Body of pancreas (tissue), 4 donors: ENCODE measurements at regions not wholly inside any gene's neighbourhood (a gene's known extent, or its start where the extent isn't known, plus 50 kb on each side); places are given as distances from the start of the nearest gene placed in this dataset.

Experiments
- ATAC-seq: fragments of 150-250 bp; one replicate; pipeline ENCODE4 v1.9.1; 2016
- DNase-seq, 4 donors: peaks; one replicate each; pipeline ENCODE4 v3.0.0-alpha.2; 2019
- H3K27ac ChIP-seq, 4 donors: fragments of 200-600 bp; sonication (generic); 1 replicate in 3 of 4; 2 replicates in 1 of 4; pipeline versions ENCODE4 v1.5.1 to v1.6.1; 2016 to 2019; ENCODE audit warnings: mild to moderate bottlenecking in 1 of 4, mixed read lengths in 1 of 4, moderate library complexity in 1 of 4
- H3K27me3 ChIP-seq, 2 donors: fragments of 200-600 bp; sonication (generic); one replicate each; pipeline ENCODE4 v1.6.0; 2016; ENCODE audit warnings: mild to moderate bottlenecking in 1 of 2
- H3K36me3 ChIP-seq, 2 donors: fragments of 200-600 bp; sonication (generic); replicated peaks in 1 of 2; 2 replicates each; pipeline ENCODE4 v1.5.1; 2016; ENCODE audit warnings: low read depth in 2 of 2; ENCODE audit not compliant: insufficient read depth in 1 of 2
- H3K4me1 ChIP-seq: fragments of 200-600 bp; sonication (generic); one replicate; pipeline ENCODE4 v1.6.0; 2016
- H3K4me3 ChIP-seq, 2 donors: fragments of 200-600 bp; sonication (generic); 1 replicate in 1 of 2; 2 replicates in 1 of 2; pipeline ENCODE4 v1.5.1; 2016 to 2019
- H3K9me3 ChIP-seq, 3 donors: fragments of 200-600 bp; sonication (generic); 1 replicate in 2 of 3; 2 replicates in 1 of 3; pipeline ENCODE4 v1.5.1; 2016
- CTCF ChIP-seq, 7 experiments: fragments of 450-650 bp in 4 of 7; fragments of 200-600 bp in 3 of 7; sonication (generic) in 3 of 7; IDR thresholded peaks; one replicate each; pipeline ENCODE4 v1.5.1; 2016 to 2019; ENCODE audit warnings: antibody characterized with exemption in 7 of 7
- POLR2A ChIP-seq, 3 donors: fragments of 450-650 bp; IDR thresholded peaks; one replicate each; pipeline ENCODE4 v1.6.1; 2016; ENCODE audit warnings: antibody characterized with exemption in 3 of 3, mild to moderate bottlenecking in 2 of 3
- WGBS, 2 donors: methylation state at CpG; one replicate each; pipeline ENCODE4 v1.1.5; 2017; 5-methylcytosine and 5-hydroxymethylcytosine counted together
- intact Hi-C: fragments of 100-400 bp; cut with DNase I; formaldehyde crosslinking; loops from one replicate; pipeline ENCODE4 v1.15.1; 2023

- Histone ChIP-seq H3K27me3 (no peaks in the 10 kb centered on the region), H3K9me3 (no peaks in the 10 kb centered on the region), H3K36me3 (no peaks in the 10 kb centered on the region), H3K4me1 (peaks cover 14% of the 10 kb centered on the region), H3K27ac (peak overlapping the region in 3 of 4 donors; percentile 20 to 43 (median 27)), H3K4me3 (no peak overlapping the region)
- ATAC-seq (no peak), DNase-seq (no peak)
- intact Hi-C loops, result no loop called here
- 27 to 30% methylated on average over 3 of the region's 3 CpGs for WGBS, 2 donors
- no peak for TF ChIP-seq CTCF (IDR thresholded peaks at IDR 0.05)
- no peak for TF ChIP-seq POLR2A (IDR thresholded peaks at IDR 0.05)
Observed at GRCh38 chr3:61439122-61439458, 122.3 kb upstream of the PTPRG start.

- Histone ChIP-seq H3K36me3 (no peaks in the 10 kb centered on the region), H3K27ac (no peak overlapping the region), H3K4me3 (no peak overlapping the region), H3K4me1 (peaks cover 14% of the 10 kb centered on the region), H3K9me3 (no peaks in the 10 kb centered on the region), H3K27me3 (no peaks in the 10 kb centered on the region)
- no peak for TF ChIP-seq CTCF (IDR thresholded peaks at IDR 0.05)
- no peak for TF ChIP-seq POLR2A (IDR thresholded peaks at IDR 0.05)
- whole genome bisulfite sequencing, 2 donors, result 95 to 96% methylated on average over 3 of the region's 3 CpGs
- intact Hi-C loops, result no loop called here
- no peak for DNase-seq
- no peak for ATAC-seq
Observed at GRCh38 chr3:61442696-61443095, 118.7 kb upstream of the PTPRG start.

GRCh38 chr3:61443886-61444285, 117.5 kb upstream of the PTPRG start:
- H3K9me3 ChIP-seq, result no peaks in the 10 kb centered on the region
- H3K27ac ChIP-seq, result no peak overlapping the region
- DNase-seq, result no peak
- no peaks in the 10 kb centered on the region for H3K27me3 ChIP-seq
- no peak overlapping the region for H3K4me3 ChIP-seq
- TF ChIP-seq POLR2A (IDR thresholded peaks at IDR 0.05) (no peak), CTCF (IDR thresholded peaks at IDR 0.05) (no peak)
- peaks cover 6% of the 10 kb centered on the region for H3K4me1 ChIP-seq
- no peaks in the 10 kb centered on the region for H3K36me3 ChIP-seq
- intact Hi-C loops, result no loop called here
- no peak for ATAC-seq

GRCh38 chr3:61444782-61445181, 116.6 kb upstream of the PTPRG start:
- Histone ChIP-seq H3K4me1 (no peaks in the 10 kb centered on the region), H3K27ac (no peak overlapping the region), H3K4me3 (no peak overlapping the region), H3K27me3 (no peaks in the 10 kb centered on the region), H3K9me3 (no peaks in the 10 kb centered on the region), H3K36me3 (no peaks in the 10 kb centered on the region)
- intact Hi-C loops, result no loop called here
- ATAC-seq (no peak), DNase-seq (no peak)
- WGBS, 2 donors, result 88 to 98% methylated on average over 1 of the region's 1 CpG
- TF ChIP-seq CTCF (IDR thresholded peaks at IDR 0.05) (no peak), POLR2A (IDR thresholded peaks at IDR 0.05) (no peak)

GRCh38 chr3:61445924-61446323, 115.4 kb upstream of the PTPRG start:
- TF ChIP-seq CTCF (IDR thresholded peaks at IDR 0.05), result no peak
- no peak for TF ChIP-seq POLR2A (IDR thresholded peaks at IDR 0.05)
- intact Hi-C loops, result no loop called here
- 87% methylated on average over 7 of the region's 7 CpGs for WGBS, 2 donors

More at GRCh38 chr3:61445924-61446323, 115.4 kb upstream of the PTPRG start:
- H3K4me1 ChIP-seq, result no peaks in the 10 kb centered on the region
- H3K27ac ChIP-seq, result no peak overlapping the region
- H3K36me3 ChIP-seq, result no peaks in the 10 kb centered on the region
- no peak for ATAC-seq
- H3K9me3 ChIP-seq, result no peaks in the 10 kb centered on the region
- no peaks in the 10 kb centered on the region for H3K27me3 ChIP-seq
- no peak for DNase-seq
- no peak overlapping the region for H3K4me3 ChIP-seq
